Stimulated activated CD4-positive, alpha-beta T cell treated with anti-CD3 and anti-CD28 coated beads, Interleukin-1b, Interleukin-23, amount 100 ng/mL, for 1 hour (primary cell): ENCODE measurements at regions not wholly inside any gene's neighbourhood (a gene's known extent, or its start where the extent isn't known, plus 50 kb on each side); places are given as distances from the start of the nearest gene placed in this dataset.
A peak's percentile ranks its signal among the peaks of the same experiment; 100 is the strongest.

Source experiments
- DNase-seq, 2 donors: peaks; one replicate each; pipeline ENCODE4 v3.0.0-alpha.2; 2020; ENCODE audit warnings: low read depth in 2 of 2

DNA sequence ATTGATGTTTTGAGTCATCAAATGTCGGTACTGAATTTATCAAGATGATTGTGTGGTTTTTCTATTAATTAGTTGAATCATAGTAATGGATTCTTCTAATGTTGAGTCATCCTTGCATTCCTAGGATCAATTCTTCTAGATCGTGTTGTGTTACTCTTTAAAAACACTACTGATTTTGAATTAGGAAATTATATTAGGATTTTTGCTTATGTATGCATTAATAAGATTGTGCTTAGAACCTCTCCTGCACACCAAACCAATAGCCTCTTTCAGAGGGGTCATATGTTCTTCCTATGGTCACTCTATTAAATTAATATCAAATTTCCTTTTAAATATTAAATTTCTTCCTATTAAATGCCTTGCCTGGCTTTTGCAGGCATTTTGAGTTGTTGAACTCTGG is 151.7 kb upstream of the TOPAZ1 start:
- no peak for DNase-seq

DNA sequence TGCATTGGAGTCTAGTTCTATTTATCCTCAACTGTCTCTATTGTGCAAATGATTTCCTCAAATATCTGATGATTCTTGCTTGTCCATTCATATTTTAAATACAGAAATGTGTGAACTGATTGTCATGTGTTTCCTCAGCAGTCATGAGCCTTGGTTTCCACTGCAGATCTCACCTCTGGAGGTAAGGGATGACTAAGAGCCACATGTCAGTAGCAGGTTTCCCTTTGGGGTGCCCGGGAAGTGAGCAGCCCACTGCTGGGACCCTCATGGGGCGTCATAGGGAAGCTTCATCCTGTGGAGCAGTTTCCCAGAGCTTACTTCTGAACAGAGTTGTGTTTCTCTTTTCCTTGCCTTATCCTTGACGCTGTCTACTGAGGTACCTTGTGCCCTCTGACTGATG is 149.2 kb upstream of the TOPAZ1 start:
- DNase-seq, result no peak

GRCh38 chr3:44093531-44093930 is 148.2 kb upstream of the TOPAZ1 start:
- DNase-seq, result no peak

DNA sequence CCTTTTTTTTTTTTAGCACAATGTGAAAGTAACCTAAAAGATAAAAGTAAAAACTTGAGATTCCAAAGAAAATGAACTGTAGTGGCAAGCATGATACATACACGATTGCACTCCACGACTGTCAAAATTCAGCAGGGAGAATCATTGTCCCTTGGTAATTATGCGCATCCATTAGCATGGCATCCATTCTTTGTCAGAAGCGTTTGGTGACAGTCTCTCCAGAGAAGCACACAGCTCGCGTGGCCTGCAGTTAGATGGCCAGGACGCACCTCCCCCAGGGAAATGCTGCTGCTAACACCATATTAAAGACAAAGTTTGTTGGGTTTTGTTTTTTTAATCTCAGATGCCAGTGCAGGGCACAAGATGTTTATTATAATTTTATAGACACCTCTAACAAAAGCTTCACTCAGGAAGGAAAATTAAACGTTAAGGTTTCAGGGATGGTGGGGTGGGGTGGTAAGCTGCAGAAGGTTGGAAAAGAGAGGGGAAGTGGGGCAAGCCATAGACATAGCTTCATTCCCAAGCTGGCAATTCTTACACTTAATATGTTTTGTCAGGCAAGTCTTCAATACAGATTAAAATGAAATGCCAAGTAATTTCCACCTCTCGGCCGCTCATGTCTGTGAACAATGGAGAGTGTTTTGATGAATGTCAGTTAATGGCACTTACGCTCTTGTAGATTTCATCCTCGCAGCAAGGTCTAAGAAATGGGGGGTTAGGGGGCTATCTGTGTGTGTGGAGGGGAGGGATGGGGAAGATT is 142.8 kb upstream of the TOPAZ1 start:
- DNase-seq, result no peak

GRCh38 chr3:44099566-44100297 is 142.0 kb upstream of the TOPAZ1 start:
- DNase-seq, result no peak

- DNase-seq, result no peak
Observed at GRCh38 chr3:44100298-44100695, 141.4 kb upstream of the TOPAZ1 start.

- DNase-seq, result no peak
Observed at GRCh38 chr3:44104043-44104442, 137.6 kb upstream of the TOPAZ1 start.

DNA sequence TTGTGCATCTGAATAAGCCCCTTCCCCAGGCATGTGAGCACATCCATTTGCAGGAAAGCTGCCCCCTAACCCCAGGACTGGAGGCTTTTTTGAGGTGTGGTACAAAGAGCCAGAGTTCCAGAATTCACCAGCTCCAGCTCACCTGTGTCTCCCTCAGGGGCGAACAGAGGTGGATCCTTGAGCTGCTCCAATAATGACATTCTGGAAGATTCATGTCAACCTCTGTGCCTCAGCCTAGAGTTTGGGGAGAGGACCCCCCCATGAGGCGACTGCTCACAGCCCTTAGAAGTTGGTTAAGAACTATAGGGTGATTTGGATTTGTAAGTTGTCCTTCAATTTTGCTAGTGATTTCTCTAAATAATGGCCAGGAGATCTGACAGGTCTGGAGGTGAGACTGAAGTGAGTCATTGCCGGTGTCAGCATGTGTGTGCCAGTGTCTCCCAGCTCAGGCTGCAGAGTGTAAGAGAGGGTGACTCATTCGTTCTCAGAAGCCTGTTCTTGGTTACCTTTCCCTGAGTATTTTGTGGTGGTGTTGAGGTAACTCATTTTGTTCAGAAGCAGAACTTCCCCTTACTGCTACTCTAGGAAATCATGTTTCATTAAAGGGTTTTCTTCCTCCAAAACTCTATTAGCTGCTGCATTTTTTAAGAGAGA is 136.9 kb upstream of the TOPAZ1 start:
- peak in 1 of 2 donors; percentile 2 for DNase-seq

- no peak for DNase-seq
Observed at GRCh38 chr3:44105571-44105970, 136.1 kb upstream of the TOPAZ1 start.

DNA sequence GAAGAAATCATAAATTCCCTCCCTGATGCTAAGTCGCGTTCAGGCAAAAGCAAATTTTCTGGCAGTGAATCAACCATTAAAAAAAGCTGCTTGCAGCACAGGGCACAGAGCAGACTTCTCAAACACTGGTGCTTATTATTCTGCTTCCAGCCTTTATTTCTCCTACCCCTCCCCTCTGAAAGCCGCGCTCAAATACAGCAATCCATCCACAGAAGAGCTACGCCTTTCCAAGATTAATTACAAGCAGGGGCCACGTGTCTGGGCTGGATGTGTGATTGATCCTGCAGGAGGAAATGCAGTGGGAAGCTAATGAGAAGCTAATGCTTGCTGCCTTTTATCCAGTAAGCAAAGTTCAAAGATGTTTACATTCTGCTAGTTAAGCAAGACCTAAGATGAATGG is 134.9 kb upstream of the TOPAZ1 start:
- DNase-seq, result no peak

- no peak for DNase-seq
Observed at GRCh38 chr3:44108481-44108880, 133.2 kb upstream of the TOPAZ1 start.

DNA sequence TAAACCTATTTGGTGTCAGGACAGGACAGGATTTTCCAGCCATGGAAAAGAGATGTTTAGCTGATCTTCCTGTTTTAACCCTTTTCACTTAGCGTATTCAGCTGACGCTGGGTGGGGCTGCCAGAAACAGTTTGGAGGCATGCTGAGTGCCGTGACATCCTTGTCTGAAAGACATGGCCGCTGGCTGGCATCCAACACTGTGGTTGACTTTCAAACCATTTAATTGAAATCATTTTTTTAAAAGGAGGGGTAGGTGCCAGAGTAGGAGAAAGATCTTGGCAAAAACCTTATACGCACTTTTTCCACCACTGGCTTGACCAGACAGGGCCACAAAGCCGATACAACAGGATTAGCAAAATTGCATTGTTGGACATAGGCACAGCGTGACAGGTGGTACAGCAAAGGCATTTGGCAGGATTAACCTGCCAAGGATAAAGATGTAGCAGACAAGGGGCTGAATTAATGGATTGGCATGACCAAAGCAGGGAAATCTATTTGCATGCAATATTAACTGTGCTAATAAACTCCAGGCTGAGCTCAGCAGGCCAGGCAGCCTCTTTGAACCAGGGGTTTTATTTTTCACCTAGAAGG is 131.8 kb upstream of the TOPAZ1 start:
- no peak for DNase-seq

- no peak for DNase-seq
Observed at GRCh38 chr3:44110648-44111047, 131.0 kb upstream of the TOPAZ1 start.

DNA sequence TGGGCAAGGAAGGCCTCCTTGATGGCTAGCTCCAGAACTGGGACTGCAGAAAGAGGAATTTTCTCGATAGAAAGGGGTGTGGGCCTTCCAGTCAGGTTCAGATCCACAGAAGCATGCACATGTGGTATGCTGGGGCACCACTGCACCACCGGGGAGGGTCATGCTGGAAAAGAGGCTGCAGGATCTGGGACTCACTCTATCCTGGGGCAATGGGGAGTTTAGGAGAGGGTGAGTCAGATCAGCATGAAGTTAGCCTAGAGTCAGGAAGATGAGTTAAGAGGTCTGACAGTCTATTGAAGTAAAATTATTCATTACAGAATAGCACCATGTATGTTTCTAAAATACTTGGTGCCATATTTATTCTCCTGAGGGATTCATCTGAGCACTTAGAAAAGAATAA is 130.2 kb upstream of the TOPAZ1 start:
- DNase-seq, result no peak

DNA sequence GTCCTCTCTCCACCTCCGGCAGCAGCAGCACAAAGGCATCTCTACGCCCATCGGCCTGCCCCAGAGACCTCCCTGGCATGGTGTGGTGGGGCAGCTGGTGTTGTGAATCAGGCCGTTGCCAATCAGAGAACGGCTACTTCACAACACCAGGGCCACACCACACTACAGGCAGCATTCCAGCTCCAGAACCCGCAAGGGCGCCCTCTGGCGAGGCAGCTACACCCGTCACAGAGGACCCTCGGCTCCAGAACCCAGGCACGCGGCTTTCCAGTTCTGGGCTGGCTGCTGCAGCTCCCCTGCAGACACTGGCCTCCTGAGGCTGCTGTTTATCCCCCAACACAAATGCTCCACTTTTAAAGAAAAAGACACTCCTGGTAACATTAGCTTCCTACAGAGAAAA is 127.5 kb upstream of the TOPAZ1 start:
- peak in 1 of 2 donors; percentile 12 for DNase-seq

GRCh38 chr3:44117239-44117638 is 124.4 kb upstream of the TOPAZ1 start:
- DNase-seq, result no peak

DNA sequence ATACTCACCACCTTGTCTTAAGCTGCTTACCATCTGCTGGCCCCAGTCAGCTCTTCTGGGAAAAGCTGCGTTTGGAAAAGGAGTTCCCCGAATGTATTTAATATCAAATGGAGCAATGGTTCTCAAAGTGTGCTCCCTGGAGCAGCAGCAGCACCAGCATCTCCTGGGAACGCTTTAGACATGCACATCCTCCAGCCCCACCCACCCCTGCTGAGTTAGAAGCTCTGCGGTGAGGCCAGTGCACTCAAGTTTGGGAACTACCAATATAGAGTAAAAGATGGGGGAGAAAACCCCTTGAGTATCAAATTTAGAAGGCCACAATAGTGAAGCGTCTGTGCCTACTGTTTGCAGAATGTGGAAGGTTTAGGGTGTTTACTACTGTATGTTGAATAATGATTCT is 124.0 kb upstream of the TOPAZ1 start:
- DNase-seq, result no peak

GRCh38 chr3:44120721-44121582 is 120.7 kb upstream of the TOPAZ1 start:
- DNase-seq, result no peak

DNA sequence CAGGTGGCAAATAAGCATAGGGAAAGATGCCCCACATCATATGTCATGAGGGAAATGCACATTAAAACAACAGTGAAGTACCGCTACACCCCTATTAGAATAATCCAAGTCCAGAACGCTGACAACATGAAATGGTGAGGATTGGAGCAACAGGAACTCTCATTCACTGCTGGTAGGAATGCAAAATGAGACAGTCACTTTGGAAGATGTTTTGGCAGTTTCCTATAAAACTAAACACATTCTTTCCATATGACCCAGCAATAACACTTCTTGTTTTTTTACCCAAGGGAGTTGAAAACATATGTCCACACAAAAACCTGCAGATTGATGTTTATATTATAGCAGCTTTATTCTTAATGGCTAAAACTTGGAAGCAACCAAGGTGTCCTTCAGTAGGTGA is 116.4 kb upstream of the TOPAZ1 start:
- DNase-seq, result no peak

DNA sequence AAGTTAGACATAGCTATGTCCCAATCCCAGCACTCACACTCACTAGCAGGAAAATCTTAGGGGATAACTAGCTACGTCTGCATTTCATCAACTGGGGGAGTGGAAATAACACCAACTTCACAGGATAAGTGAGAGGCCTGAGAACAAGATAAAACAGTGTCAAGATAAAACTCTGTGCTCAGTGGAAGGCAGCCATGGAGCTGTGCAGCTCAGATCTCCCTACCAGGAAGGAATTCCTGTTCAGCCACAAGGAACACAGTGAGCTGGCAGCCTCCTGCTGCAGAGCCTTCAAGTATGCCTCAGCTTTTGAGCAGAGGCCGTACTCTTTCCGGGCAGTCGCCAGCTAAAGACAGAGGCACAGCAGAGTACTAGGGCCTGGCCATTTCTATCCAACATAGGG is 115.8 kb upstream of the TOPAZ1 start:
- no peak for DNase-seq

DNA sequence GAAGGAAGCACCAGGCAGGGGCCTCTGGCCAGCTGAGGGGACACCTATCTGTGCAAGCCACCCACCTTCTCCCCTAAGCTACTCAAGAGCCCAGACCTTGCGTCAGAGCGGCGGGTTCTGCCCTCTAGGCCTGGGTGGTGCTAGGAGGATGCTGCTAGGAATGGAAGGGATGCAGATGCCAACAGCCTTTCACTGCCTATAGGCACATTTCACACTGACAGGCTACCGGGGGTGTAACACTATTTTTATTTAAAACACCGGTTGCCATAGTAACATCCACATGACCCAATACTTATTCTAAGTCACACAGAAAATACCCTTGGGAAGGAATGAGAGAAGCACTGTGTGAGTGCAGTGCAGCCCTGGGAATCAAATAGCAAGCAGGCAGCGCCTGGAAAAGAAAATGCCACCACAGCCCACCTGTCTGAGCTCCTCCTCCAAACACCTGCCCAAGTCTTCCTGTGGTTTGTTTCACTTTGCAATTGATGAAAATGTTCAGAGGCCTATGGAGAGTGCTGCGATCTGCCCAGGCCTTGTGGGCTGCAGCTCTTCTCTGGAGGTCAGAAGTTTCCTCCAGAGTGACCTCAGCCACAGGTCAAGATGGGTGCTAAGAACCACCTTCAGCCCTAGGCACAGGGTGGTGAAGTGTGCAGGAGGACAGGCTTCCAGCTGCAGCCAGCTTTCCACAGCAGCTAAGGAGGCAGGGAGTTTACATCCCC is 113.5 kb upstream of the TOPAZ1 start:
- no peak for DNase-seq
